Colonic mucosa (tissue), 4 donors: ENCODE measurements at regions not wholly inside any gene's neighbourhood (a gene's known extent, or its start where the extent isn't known, plus 50 kb on each side); places are given as distances from the start of the nearest gene placed in this dataset.

Experiments used
- DNase-seq: peaks from one replicate; pipeline ENCODE4 v3.0.0-alpha.2; 2020
- H3K27ac ChIP-seq: fragments of 200-600 bp; one replicate; pipeline ENCODE4 v1.8.0; 2021
- H3K27me3 ChIP-seq: fragments of 200-600 bp; one replicate; pipeline ENCODE4 v1.8.0; 2021
- H3K36me3 ChIP-seq: fragments of 200-600 bp; one replicate; pipeline ENCODE4 v1.8.0; 2021
- H3K4me1 ChIP-seq: fragments of 200-600 bp; one replicate; pipeline ENCODE4 v1.8.0; 2021; ENCODE audit warnings: mild to moderate bottlenecking
- H3K4me3 ChIP-seq: fragments of 200-600 bp; one replicate; pipeline ENCODE4 v1.8.0; 2021
- H3K9ac ChIP-seq, 2 donors: one replicate each; pipeline ENCODE4 v1.7.0; 2013; ENCODE audit warnings: control low read depth in 2 of 2, low read depth in 2 of 2, low read length in 2 of 2
- H3K9me3 ChIP-seq: fragments of 200-600 bp; one replicate; pipeline ENCODE4 v1.8.0; 2021
- CTCF ChIP-seq: fragments of 200-600 bp; IDR thresholded peaks from one replicate; pipeline ENCODE4 v1.8.0; 2022; ENCODE audit warnings: antibody characterized with exemption, mild to moderate bottlenecking
- intact Hi-C: fragments of 100-400 bp; cut with DNase I; formaldehyde crosslinking; loops from one replicate; pipeline ENCODE4 v1.14.1; 2022
- donor health status: healthy.
- donor health status: DM: no; HTN: no; CAD: no.
- donor health status: DM: no; HTN: no; CAD: no.

GRCh38 chr5:39521940-39522590 lies 97.3 kb upstream of the DAB2 start:
- H3K27me3 ChIP-seq, result no peaks in the 10 kb centered on the region
- TF ChIP-seq CTCF, result no peak
- no peak for DNase-seq
- H3K36me3 ChIP-seq, result no peaks in the 10 kb centered on the region
- H3K4me3 ChIP-seq, result no peak overlapping the region
- no peaks in the 10 kb centered on the region for H3K4me1 ChIP-seq
- no peak overlapping the region for H3K9ac ChIP-seq
- intact Hi-C loops, result no loop called here
- H3K27ac ChIP-seq, result no peak overlapping the region
- H3K9me3 ChIP-seq, result no peaks in the 10 kb centered on the region

GRCh38 chr5:39521098-39521860 lies 96.5 kb upstream of the DAB2 start:
- H3K9me3 ChIP-seq, result no peaks in the 10 kb centered on the region
- no peak for DNase-seq
- no peak overlapping the region for H3K4me3 ChIP-seq
- H3K27me3 ChIP-seq, result no peaks in the 10 kb centered on the region
- no peak overlapping the region for H3K27ac ChIP-seq
- H3K9ac ChIP-seq, result no peak overlapping the region
- no peak for TF ChIP-seq CTCF
- H3K36me3 ChIP-seq, result no peaks in the 10 kb centered on the region
- H3K4me1 ChIP-seq, result no peaks in the 10 kb centered on the region
- intact Hi-C loops, result no loop called here

GRCh38 chr5:39520232-39520572 lies 95.4 kb upstream of the DAB2 start:
- TF ChIP-seq CTCF, result no peak
- H3K9me3 ChIP-seq, result no peaks in the 10 kb centered on the region
- no peaks in the 10 kb centered on the region for H3K36me3 ChIP-seq
- no peak overlapping the region for H3K4me3 ChIP-seq
- DNase-seq, result no peak
- no peaks in the 10 kb centered on the region for H3K4me1 ChIP-seq
- intact Hi-C loops, result no loop called here
- H3K27me3 ChIP-seq, result no peaks in the 10 kb centered on the region
- peak overlapping the region; percentile 18 for H3K27ac ChIP-seq
- H3K9ac ChIP-seq, result no peak overlapping the region

- H3K9ac ChIP-seq, result no peak overlapping the region
- no peak for DNase-seq
- intact Hi-C loops, result no loop called here
Observed at GRCh38 chr5:39519566-39520231, 94.9 kb upstream of the DAB2 start.

GRCh38 chr5:39519079-39519478 lies 94.3 kb upstream of the DAB2 start:
- no peaks in the 10 kb centered on the region for H3K9me3 ChIP-seq
- no peak for DNase-seq
- intact Hi-C loops, result no loop called here
- H3K9ac ChIP-seq, result no peak overlapping the region
- H3K27me3 ChIP-seq, result no peaks in the 10 kb centered on the region
- no peak for TF ChIP-seq CTCF
- no peaks in the 10 kb centered on the region for H3K4me1 ChIP-seq
- no peak overlapping the region for H3K27ac ChIP-seq
- H3K36me3 ChIP-seq, result no peaks in the 10 kb centered on the region
- H3K4me3 ChIP-seq, result no peak overlapping the region

More at GRCh38 chr5:39519566-39520231, 94.9 kb upstream of the DAB2 start:
- no peaks in the 10 kb centered on the region for H3K4me1 ChIP-seq
- H3K27ac ChIP-seq, result peak overlapping the region; percentile 18
- H3K27me3 ChIP-seq, result no peaks in the 10 kb centered on the region
- no peaks in the 10 kb centered on the region for H3K36me3 ChIP-seq
- H3K9me3 ChIP-seq, result no peaks in the 10 kb centered on the region
- no peak for TF ChIP-seq CTCF
- no peak overlapping the region for H3K4me3 ChIP-seq
